GM18508 (cell line): ENCODE measurements at regions not wholly inside any gene's neighbourhood (a gene's known extent, or its start where the extent isn't known, plus 50 kb on each side); places are given as distances from the start of the nearest gene placed in this dataset.
A peak's percentile ranks its signal among the peaks of the same experiment; 100 is the strongest.

Experiments used
- ATAC-seq: cut with Tn5 transposase; IDR thresholded peaks from one replicate; pipeline ENCODE4 v1.9.1; 2021; ENCODE audit warnings: moderate number of reproducible peaks; ENCODE audit not compliant: insufficient read depth, unreplicated experiment

GRCh38 chr3:36244728-36245127, 135.6 kb upstream of the STAC start:
- no peak for ATAC-seq

GRCh38 chr3:36248374-36248773, 131.9 kb upstream of the STAC start:
- no peak for ATAC-seq

- ATAC-seq, result no peak
Observed at GRCh38 chr3:36250191-36250590, 130.1 kb upstream of the STAC start.

GRCh38 chr3:36257158-36257852, 123.0 kb upstream of the STAC start:
- ATAC-seq, result no peak

GRCh38 chr3:36258421-36258820, 121.9 kb upstream of the STAC start:
- no peak for ATAC-seq

GRCh38 chr3:36259580-36259979, 120.7 kb upstream of the STAC start:
- no peak for ATAC-seq

GRCh38 chr3:36269274-36269673, 111.0 kb upstream of the STAC start:
- ATAC-seq, result no peak

- ATAC-seq, result no peak
Observed at GRCh38 chr3:36282766-36283165, 97.5 kb upstream of the STAC start.

GRCh38 chr3:36295296-36295695, 85.0 kb upstream of the STAC start:
- no peak for ATAC-seq

GRCh38 chr3:36297195-36297594, 83.1 kb upstream of the STAC start:
- no peak for ATAC-seq

GRCh38 chr3:36298188-36298587, 82.1 kb upstream of the STAC start:
- ATAC-seq, result no peak

- ATAC-seq, result no peak
Observed at GRCh38 chr3:36302158-36302509, 78.2 kb upstream of the STAC start.

- ATAC-seq, result no peak
Observed at GRCh38 chr3:36302626-36303025, 77.7 kb upstream of the STAC start.

- ATAC-seq, result no peak
Observed at GRCh38 chr3:36303286-36303685, 77.0 kb upstream of the STAC start.

- no peak for ATAC-seq
Observed at GRCh38 chr3:36305929-36306520, 74.3 kb upstream of the STAC start.

- no peak for ATAC-seq
Observed at GRCh38 chr3:36309092-36309491, 71.2 kb upstream of the STAC start.

GRCh38 chr3:36312351-36312750, 68.0 kb upstream of the STAC start:
- no peak for ATAC-seq

- peak; percentile 82 for ATAC-seq
Observed at GRCh38 chr3:36317915-36318314, 62.4 kb upstream of the STAC start.

- ATAC-seq, result no peak
Observed at GRCh38 chr3:36318621-36319200, 61.6 kb upstream of the STAC start.

- ATAC-seq, result no peak
Observed at GRCh38 chr3:36319680-36320079, 60.6 kb upstream of the STAC start.
